ENCODE measurements at regions not wholly inside any gene's neighbourhood (a gene's known extent, or its start where the extent isn't known, plus 50 kb on each side); places are given as distances from the start of the nearest gene placed in this dataset.
A peak's percentile ranks its signal among the peaks of the same experiment; 100 is the strongest.

GRCh38 chr5:155728857-155729683, 597.9 kb upstream of the SGCD start:
- no peak overlapping the region for H3K27ac Mint-ChIP-seq

GRCh38 chr5:155729684-155730059, 597.3 kb upstream of the SGCD start:
- intact Hi-C loops (cut with micrococcal nuclease), result no loop called here
- H3K27me3 Mint-ChIP-seq, result peaks cover 38% of the 10 kb centered on the region

More at GRCh38 chr5:155728857-155729683, 597.9 kb upstream of the SGCD start:
- CTCF ChIA-PET, result no interaction called here
- H3K9me3 Mint-ChIP-seq, result no peaks in the 10 kb centered on the region
- no peak for ATAC-seq
- peaks cover 2% of the 10 kb centered on the region for H3K4me1 Mint-ChIP-seq (ENCODE audit: low read depth)
- peaks cover 38% of the 10 kb centered on the region for H3K27me3 Mint-ChIP-seq
- intact Hi-C loops (cut with micrococcal nuclease), result no loop called here
- POLR2A ChIA-PET, result no interaction called here
- TF ChIP-seq CTCF (IDR thresholded peaks at IDR 0.05), result no peak
- H3K36me3 Mint-ChIP-seq (ENCODE audit: low read depth), result no peaks in the 10 kb centered on the region
- DNase-seq, result peak; percentile 19
- peak overlapping the region; percentile 26 for H3K4me3 Mint-ChIP-seq

GRCh38 chr5:155732587-155733376, 594.2 kb upstream of the SGCD start:
- H3K27me3 Mint-ChIP-seq, result peaks cover 22% of the 10 kb centered on the region
- TF ChIP-seq CTCF (IDR thresholded peaks at IDR 0.05), result no peak
- no peaks in the 10 kb centered on the region for H3K9me3 Mint-ChIP-seq
- CTCF ChIA-PET, result no interaction called here
- DNase-seq (no peak), ATAC-seq (no peak)
- H3K4me3 Mint-ChIP-seq, result no peak overlapping the region
- H3K27ac Mint-ChIP-seq, result no peak overlapping the region
- H3K36me3 Mint-ChIP-seq (ENCODE audit: low read depth), result no peaks in the 10 kb centered on the region
- POLR2A ChIA-PET, result interaction anchor here (0.7 kb wide), 1 partner anchor 609 kb away, joined by 3 read pairs; no protein-coding TSS in a partner anchor
- intact Hi-C loops (cut with micrococcal nuclease), result no loop called here
- peaks cover 2% of the 10 kb centered on the region for H3K4me1 Mint-ChIP-seq (ENCODE audit: low read depth)

More at GRCh38 chr5:155729684-155730059, 597.3 kb upstream of the SGCD start:
- CTCF ChIA-PET, result no interaction called here
- H3K27ac Mint-ChIP-seq, result no peak overlapping the region
- no peak overlapping the region for H3K4me3 Mint-ChIP-seq
- ATAC-seq, result no peak
- no peak for TF ChIP-seq CTCF (IDR thresholded peaks at IDR 0.05)
- no peaks in the 10 kb centered on the region for H3K9me3 Mint-ChIP-seq
- POLR2A ChIA-PET, result no interaction called here
- no peak for DNase-seq
- H3K36me3 Mint-ChIP-seq (ENCODE audit: low read depth), result no peaks in the 10 kb centered on the region
- peaks cover 2% of the 10 kb centered on the region for H3K4me1 Mint-ChIP-seq (ENCODE audit: low read depth)

GRCh38 chr5:155733935-155734334, 593.0 kb upstream of the SGCD start:
- ChIA-PET POLR2A (no interaction called here), CTCF (no interaction called here)
- DNase-seq (no peak), ATAC-seq (no peak)
- no peak for TF ChIP-seq CTCF (IDR thresholded peaks at IDR 0.05)
- intact Hi-C loops (cut with micrococcal nuclease), result no loop called here
- H3K27ac Mint-ChIP-seq, result no peak overlapping the region
- H3K9me3 Mint-ChIP-seq, result no peaks in the 10 kb centered on the region
- H3K4me3 Mint-ChIP-seq, result no peak overlapping the region
- H3K27me3 Mint-ChIP-seq, result peaks cover 21% of the 10 kb centered on the region
- H3K36me3 Mint-ChIP-seq (ENCODE audit: low read depth), result no peaks in the 10 kb centered on the region
- peaks cover 2% of the 10 kb centered on the region for H3K4me1 Mint-ChIP-seq (ENCODE audit: low read depth)

- DNase-seq, result no peak
- no peak for TF ChIP-seq CTCF (IDR thresholded peaks at IDR 0.05)
- no peaks in the 10 kb centered on the region for H3K36me3 Mint-ChIP-seq (ENCODE audit: low read depth)
- H3K4me3 Mint-ChIP-seq, result no peak overlapping the region
- peaks cover 6% of the 10 kb centered on the region for H3K27me3 Mint-ChIP-seq
- CTCF ChIA-PET, result no interaction called here
- H3K9me3 Mint-ChIP-seq, result no peaks in the 10 kb centered on the region
- intact Hi-C loops (cut with micrococcal nuclease), result no loop called here
- no peaks in the 10 kb centered on the region for H3K4me1 Mint-ChIP-seq (ENCODE audit: low read depth)
- no peak overlapping the region for H3K27ac Mint-ChIP-seq
- POLR2A ChIA-PET, result no interaction called here
- no peak for ATAC-seq
These were observed 591.6 kb upstream of the SGCD start for GRCh38 chr5:155735388-155735787.

Data from activated CD8-positive, alpha-beta T cell treated with anti-CD3 and anti-CD28 coated beads for 36 hours (primary cell).